ENCODE measurements at regions not wholly inside any gene's neighbourhood (a gene's known extent, or its start where the extent isn't known, plus 50 kb on each side); places are given as distances from the start of the nearest gene placed in this dataset.
A peak's percentile ranks its signal among the peaks of the same experiment; 100 is the strongest.

DNA sequence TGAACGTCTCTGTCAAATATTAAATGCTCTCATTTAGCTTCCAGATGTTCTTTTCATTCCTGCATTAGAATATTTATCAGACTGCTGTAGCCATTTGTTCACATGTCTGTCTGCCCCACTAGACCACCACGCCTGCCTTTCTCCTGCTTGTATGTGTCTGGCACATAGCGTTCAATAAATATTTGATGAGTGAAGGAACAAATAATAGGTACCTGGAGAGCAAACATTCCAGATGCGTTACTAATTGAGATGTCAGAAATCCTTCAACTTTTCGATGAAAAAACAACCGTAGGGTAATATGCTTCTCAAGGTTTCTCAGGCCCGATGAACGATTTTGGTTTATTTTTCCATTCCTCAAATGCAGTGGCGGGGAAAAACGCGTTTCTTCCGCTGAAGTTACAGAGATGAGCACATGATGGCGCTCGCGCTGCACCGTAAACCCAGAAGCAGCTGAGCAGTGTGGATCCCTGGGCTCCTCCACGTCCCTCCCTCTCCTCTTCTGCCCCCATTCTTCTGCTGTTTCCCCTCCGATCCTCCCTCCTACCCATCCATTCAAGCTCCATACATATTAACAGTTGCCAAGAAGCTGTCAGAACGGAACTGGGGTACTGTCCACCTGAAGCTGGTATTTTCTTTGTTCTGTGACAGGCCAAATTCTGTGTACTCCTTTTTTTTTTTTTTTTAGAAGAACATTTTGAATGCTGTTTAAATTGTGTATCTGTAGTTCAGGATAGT is 245.4 kb downstream of the MPDZ start:
- peak; percentile 97 for ATAC-seq
- TF ChIP-seq CSDC2 (CRISPR knock-in tag; IDR thresholded peaks at IDR 0.05) (no peak), POU6F1 (CRISPR knock-in tag; IDR thresholded peaks at IDR 0.05; ENCODE audit: borderline replicate concordance, low read depth) (no peak), ZNF70 (CRISPR knock-in tag; IDR thresholded peaks at IDR 0.05) (no peak), GLIS3 (CRISPR knock-in tag; IDR thresholded peaks at IDR 0.05) (no peak), ZFP3 (CRISPR knock-in tag; IDR thresholded peaks at IDR 0.05) (no peak), TCF4 (CRISPR knock-in tag; IDR thresholded peaks at IDR 0.05; ENCODE audit: borderline replicate concordance) (no peak), ZNF8 (CRISPR knock-in tag; IDR thresholded peaks at IDR 0.05) (no peak), ZFP30 (CRISPR knock-in tag; IDR thresholded peaks at IDR 0.05) (no peak), OSR1 (CRISPR knock-in tag; IDR thresholded peaks at IDR 0.05) (no peak), ZC3H10 (CRISPR knock-in tag; IDR thresholded peaks at IDR 0.05) (no peak), ISL1 (CRISPR knock-in tag; IDR thresholded peaks at IDR 0.05) (no peak), ESRRG (CRISPR knock-in tag; IDR thresholded peaks at IDR 0.05) (no peak), BACH2 (CRISPR knock-in tag; IDR thresholded peaks at IDR 0.05; ENCODE audit: borderline replicate concordance) (no peak)
- TF ChIP-seq, protein P1, sequence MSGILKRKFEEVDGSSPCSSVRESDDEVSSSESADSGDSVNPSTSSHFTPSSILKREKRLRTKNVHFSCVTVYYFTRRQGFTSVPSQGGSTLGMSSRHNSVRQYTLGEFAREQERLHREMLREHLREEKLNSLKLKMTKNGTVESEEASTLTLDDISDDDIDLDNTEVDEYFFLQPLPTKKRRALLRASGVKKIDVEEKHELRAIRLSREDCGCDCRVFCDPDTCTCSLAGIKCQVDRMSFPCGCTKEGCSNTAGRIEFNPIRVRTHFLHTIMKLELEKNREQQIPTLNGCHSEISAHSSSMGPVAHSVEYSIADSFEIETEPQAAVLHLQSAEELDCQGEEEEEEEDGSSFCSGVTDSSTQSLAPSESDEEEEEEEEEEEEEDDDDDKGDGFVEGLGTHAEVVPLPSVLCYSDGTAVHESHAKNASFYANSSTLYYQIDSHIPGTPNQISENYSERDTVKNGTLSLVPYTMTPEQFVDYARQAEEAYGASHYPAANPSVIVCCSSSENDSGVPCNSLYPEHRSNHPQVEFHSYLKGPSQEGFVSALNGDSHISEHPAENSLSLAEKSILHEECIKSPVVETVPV (CRISPR knock-in tag; IDR thresholded peaks at IDR 0.05): no peak
- TF ChIP-seq, protein P2, sequence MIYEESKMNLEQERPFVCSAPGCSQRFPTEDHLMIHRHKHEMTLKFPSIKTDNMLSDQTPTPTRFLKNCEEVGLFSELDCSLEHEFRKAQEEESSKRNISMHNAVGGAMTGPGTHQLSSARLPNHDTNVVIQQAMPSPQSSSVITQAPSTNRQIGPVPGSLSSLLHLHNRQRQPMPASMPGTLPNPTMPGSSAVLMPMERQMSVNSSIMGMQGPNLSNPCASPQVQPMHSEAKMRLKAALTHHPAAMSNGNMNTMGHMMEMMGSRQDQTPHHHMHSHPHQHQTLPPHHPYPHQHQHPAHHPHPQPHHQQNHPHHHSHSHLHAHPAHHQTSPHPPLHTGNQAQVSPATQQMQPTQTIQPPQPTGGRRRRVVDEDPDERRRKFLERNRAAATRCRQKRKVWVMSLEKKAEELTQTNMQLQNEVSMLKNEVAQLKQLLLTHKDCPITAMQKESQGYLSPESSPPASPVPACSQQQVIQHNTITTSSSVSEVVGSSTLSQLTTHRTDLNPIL (CRISPR knock-in tag; IDR thresholded peaks at IDR 0.05; ENCODE audit: low read depth): no peak
- TF ChIP-seq, protein P3, sequence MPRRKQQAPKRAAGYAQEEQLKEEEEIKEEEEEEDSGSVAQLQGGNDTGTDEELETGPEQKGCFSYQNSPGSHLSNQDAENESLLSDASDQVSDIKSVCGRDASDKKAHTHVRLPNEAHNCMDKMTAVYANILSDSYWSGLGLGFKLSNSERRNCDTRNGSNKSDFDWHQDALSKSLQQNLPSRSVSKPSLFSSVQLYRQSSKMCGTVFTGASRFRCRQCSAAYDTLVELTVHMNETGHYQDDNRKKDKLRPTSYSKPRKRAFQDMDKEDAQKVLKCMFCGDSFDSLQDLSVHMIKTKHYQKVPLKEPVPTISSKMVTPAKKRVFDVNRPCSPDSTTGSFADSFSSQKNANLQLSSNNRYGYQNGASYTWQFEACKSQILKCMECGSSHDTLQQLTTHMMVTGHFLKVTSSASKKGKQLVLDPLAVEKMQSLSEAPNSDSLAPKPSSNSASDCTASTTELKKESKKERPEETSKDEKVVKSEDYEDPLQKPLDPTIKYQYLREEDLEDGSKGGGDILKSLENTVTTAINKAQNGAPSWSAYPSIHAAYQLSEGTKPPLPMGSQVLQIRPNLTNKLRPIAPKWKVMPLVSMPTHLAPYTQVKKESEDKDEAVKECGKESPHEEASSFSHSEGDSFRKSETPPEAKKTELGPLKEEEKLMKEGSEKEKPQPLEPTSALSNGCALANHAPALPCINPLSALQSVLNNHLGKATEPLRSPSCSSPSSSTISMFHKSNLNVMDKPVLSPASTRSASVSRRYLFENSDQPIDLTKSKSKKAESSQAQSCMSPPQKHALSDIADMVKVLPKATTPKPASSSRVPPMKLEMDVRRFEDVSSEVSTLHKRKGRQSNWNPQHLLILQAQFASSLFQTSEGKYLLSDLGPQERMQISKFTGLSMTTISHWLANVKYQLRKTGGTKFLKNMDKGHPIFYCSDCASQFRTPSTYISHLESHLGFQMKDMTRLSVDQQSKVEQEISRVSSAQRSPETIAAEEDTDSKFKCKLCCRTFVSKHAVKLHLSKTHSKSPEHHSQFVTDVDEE (CRISPR knock-in tag; IDR thresholded peaks at IDR 0.05): no peak
- TF ChIP-seq, protein P4, sequence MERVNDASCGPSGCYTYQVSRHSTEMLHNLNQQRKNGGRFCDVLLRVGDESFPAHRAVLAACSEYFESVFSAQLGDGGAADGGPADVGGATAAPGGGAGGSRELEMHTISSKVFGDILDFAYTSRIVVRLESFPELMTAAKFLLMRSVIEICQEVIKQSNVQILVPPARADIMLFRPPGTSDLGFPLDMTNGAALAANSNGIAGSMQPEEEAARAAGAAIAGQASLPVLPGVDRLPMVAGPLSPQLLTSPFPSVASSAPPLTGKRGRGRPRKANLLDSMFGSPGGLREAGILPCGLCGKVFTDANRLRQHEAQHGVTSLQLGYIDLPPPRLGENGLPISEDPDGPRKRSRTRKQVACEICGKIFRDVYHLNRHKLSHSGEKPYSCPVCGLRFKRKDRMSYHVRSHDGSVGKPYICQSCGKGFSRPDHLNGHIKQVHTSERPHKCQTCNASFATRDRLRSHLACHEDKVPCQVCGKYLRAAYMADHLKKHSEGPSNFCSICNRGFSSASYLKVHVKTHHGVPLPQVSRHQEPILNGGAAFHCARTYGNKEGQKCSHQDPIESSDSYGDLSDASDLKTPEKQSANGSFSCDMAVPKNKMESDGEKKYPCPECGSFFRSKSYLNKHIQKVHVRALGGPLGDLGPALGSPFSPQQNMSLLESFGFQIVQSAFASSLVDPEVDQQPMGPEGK (CRISPR knock-in tag; IDR thresholded peaks at IDR 0.05; ENCODE audit: borderline replicate concordance): no peak

DNA sequence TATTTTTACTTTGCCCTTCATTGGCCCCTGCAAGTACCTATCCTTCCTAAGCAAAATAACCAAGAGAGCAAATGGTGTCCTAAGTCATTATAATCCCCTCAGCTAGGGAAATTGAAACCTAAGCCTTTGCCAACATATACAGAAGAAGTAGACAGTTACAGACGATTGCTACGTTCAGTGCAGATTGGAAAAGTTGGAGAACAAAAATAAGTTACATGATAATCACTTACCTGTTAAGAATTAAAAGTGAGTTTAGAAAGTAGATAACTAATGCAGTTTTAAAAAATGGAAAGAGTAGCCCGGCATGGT is 244.8 kb downstream of the MPDZ start:
- TF ChIP-seq ZFP30 (CRISPR knock-in tag; IDR thresholded peaks at IDR 0.05) (no peak), RARB (CRISPR knock-in tag; IDR thresholded peaks at IDR 0.05) (no peak), TCF4 (CRISPR knock-in tag; IDR thresholded peaks at IDR 0.05; ENCODE audit: borderline replicate concordance) (no peak), BACH2 (CRISPR knock-in tag; IDR thresholded peaks at IDR 0.05; ENCODE audit: borderline replicate concordance) (no peak), ZNF8 (CRISPR knock-in tag; IDR thresholded peaks at IDR 0.05) (no peak), OSR1 (CRISPR knock-in tag; IDR thresholded peaks at IDR 0.05) (no peak), ZFP3 (CRISPR knock-in tag; IDR thresholded peaks at IDR 0.05) (no peak), ZC3H10 (CRISPR knock-in tag; IDR thresholded peaks at IDR 0.05) (no peak)
- peak; percentile 62 for ATAC-seq

DNA sequence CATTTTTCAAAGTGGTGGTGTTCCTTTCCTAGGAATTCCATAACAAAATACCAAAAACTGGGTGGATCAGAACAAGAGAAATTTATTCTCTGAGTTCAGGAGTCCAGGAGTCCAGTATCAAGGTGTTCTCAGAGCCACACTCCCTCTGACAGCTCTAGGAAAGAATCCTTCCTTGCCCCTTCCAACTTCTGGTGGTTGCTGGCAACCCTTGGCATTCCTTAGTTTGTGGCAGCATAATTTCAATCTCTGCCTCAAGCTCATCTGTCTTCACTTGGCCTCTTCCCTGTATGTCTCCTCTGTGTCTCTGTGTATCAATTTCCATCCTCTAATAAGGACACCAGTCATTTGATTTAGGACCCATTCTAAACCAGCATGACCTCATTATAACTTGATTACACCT is 243.7 kb downstream of the MPDZ start:
- peak; percentile 20; the same call in 1 of the 3 replicates for ATAC-seq
- TF ChIP-seq, protein P1 (CRISPR knock-in tag; IDR thresholded peaks at IDR 0.05): no peak
- TF ChIP-seq PPARA (CRISPR knock-in tag; IDR thresholded peaks at IDR 0.05; ENCODE audit: borderline replicate concordance): no peak
- TF ChIP-seq ARNTL (CRISPR knock-in tag; IDR thresholded peaks at IDR 0.05; ENCODE audit: borderline replicate concordance, low read depth): no peak
- no peak for TF ChIP-seq SNAI2 (CRISPR knock-in tag; IDR thresholded peaks at IDR 0.05)
- TF ChIP-seq ZC3H10 (CRISPR knock-in tag; IDR thresholded peaks at IDR 0.05): no peak
- TF ChIP-seq, protein P3 (CRISPR knock-in tag; IDR thresholded peaks at IDR 0.05): no peak
- TF ChIP-seq, protein P2 (CRISPR knock-in tag; IDR thresholded peaks at IDR 0.05; ENCODE audit: low read depth): no peak
- no peak for TF ChIP-seq ZNF8 (CRISPR knock-in tag; IDR thresholded peaks at IDR 0.05)
- TF ChIP-seq ZFP3 (CRISPR knock-in tag; IDR thresholded peaks at IDR 0.05): no peak
- no peak for TF ChIP-seq TCF4 (CRISPR knock-in tag; IDR thresholded peaks at IDR 0.05; ENCODE audit: borderline replicate concordance)
